ENCODE measurements at regions not wholly inside any gene's neighbourhood (a gene's known extent, or its start where the extent isn't known, plus 50 kb on each side); places are given as distances from the start of the nearest gene placed in this dataset.

DNA sequence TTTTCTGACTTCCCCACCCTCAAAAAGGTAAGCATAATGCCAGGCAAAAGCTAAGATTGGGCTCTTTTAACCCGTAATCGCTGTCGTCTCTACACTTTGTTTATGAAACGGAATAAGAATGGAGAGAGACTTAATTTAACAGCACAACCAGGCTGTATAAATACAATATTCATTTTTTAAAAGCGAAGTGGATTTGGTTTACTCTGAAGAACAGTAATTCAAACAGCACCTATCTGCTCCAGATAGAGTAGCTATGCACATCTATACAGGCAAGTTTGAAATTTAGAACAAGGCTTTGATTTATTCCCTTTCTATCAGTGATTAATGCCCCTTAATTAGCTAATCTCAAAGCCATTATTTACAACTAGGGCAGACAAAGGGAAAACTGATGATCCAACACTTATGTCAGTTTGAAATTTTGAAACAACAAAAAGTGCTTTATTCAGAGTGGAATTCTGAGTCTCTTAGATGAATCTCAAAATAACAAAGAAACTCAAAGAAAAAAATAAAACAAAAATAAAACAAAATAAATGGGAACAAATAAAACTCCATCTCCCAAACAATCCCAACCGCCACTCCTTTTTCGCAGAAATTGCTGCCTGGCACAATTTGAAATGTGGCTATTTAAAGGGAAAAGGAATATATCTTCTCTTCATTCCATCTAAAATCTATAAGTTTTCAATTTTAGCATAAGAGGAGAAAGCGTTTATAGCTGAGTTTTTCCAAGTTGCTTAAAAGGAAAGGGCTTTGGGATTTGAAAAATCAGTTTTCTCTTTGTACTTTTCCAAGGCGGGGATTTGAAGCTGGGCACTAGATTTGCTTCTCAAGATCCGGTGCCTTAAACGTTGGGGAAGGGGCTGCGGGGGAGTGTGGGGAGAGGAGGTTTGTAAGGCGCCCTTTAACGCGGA lies 298.6 kb downstream of the PARP8 start:
- DNase-seq = no peak

DNA sequence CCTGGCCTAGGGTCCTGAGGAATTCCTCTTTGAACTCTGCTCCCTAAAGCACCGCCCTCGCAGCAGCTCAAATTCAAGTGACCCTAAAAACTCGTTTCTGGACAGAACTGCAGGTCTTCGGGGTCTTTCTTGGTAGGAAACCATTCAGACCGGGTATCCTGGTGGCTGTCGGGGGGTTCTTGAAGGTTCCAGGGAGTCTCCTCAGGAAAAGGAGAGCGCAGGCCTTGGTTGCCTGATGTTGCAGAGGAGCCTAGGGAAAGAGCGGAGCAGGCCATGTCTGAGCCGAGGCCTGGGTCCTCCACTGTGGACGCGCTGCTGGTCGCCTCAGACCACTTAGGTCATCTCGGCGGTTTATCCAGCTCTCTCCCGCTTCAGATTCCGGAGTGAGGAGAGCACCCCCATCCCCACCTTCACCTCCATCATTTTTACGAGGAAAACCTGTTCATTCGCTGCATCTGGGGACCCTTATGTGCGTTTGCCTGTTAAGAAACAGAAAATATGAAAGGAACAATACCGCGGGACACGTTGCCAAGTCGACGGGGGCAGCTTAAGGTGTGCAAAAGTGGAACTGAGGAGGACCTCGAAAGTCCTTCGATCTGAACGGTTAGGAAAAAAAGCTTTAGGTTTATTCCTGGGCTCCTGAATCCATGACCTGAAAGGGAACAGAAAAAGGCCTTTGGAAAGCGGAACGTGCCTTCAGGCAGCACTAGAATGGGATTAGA lies 299.4 kb downstream of the PARP8 start:
- DNase-seq = no peak

- no peak for DNase-seq
These were observed 300.6 kb downstream of the PARP8 start for GRCh38 chr5:50967009-50967562.

DNA sequence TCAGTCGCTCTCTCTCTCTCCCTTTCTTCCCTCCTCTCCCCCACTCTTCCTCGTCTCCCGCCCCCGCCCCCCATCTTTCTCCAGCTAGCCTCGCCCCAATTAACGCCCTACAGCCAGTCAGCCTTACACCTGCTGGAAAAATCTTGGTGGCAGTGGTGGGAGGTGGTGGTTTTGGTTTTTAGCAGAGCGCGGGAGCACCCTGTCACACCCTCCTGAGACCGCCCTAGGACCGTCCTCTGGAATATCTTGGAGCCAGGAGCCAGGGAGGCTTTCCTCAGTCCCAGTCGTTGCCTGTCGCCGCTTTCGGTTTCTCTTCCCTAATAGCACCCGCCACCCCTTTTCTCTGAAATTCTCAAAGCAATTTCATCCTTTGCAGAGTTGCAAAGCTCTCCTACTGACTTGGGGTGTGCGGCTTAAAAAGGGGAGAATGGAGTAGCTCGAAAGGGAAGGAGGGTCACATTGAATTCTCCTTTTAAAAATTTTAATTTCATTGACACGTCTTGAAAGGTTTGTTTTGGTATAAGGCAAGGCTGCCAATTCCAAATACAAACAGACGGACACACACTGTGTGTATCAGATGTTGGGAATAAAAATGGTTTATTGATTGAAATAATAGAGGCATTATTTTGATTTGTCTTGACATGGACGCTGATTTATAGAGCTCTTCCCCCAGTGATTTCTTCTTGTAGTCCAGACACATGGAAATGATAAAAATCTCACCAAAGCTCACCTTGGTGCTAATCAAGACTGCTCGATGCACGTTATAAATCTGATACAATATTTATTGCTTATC lies 301.3 kb downstream of the PARP8 start:
- no peak for DNase-seq

GRCh38 chr5:50968356-50969149 lies 302.1 kb downstream of the PARP8 start:
- DNase-seq = no peak

- DNase-seq = no peak
These were observed 303.0 kb downstream of the PARP8 start for GRCh38 chr5:50969151-50970031.

DNA sequence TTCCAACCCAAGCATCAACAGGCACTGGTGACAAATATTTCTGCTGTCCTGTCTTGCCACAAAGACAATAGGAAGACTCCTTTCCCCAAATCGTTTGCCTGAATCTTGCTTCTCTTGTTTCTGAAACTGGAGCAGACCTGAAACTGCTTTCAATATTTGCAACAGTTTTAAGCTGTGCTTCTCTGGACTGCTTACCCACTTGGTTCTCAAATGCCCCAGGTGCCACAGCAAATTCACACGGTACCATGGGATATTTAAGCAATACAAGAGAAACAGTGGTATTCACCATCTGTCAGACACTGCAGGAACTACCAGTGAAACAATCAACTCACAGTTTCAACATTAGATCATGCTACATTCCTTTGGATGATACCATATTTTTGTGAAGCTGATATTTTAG lies 309.4 kb downstream of the PARP8 start:
- no peak for DNase-seq

GRCh38 chr5:50978924-50979323 lies 312.5 kb downstream of the PARP8 start:
- DNase-seq = no peak

- no peak for DNase-seq
These were observed 318.2 kb downstream of the PARP8 start for GRCh38 chr5:50984640-50985039.

GRCh38 chr5:50990296-50990924 lies 324.0 kb downstream of the PARP8 start:
- no peak for DNase-seq

GRCh38 chr5:50995285-50995942 lies 329.0 kb downstream of the PARP8 start:
- DNase-seq = no peak

DNA sequence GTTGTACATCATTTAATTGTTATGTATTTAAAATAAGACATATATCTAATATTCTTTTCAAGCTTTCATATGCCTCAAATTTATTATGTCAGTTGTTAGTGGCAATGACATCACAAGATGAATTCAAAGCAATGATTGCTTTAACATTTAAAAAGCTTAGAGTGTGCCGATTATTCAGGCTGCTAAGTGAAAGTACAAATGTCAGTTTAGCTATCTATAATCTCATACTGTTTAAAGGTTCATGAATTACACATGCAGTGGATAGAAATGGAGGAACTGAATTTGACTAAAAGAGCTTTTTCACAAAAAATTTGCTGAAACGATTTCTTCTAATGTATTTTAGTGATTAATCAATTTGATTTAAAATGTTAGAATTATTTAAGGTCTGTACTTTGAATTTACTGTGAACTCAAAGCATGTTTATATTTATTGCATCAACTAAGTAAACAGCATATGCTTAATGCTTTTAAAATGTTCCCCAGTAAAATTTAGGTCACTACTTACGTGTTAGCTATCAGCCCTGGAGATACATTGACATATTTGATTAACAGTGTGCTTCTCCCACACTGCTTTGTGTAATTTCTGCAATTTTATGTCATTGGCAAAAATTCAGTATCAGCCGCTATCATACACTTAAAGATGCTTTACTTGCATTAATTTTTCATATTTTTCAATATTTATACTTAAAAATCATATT lies 334.9 kb downstream of the PARP8 start:
- DNase-seq = no peak

- DNase-seq = no peak
These were observed 335.9 kb downstream of the PARP8 start for GRCh38 chr5:51002368-51002767.

DNA sequence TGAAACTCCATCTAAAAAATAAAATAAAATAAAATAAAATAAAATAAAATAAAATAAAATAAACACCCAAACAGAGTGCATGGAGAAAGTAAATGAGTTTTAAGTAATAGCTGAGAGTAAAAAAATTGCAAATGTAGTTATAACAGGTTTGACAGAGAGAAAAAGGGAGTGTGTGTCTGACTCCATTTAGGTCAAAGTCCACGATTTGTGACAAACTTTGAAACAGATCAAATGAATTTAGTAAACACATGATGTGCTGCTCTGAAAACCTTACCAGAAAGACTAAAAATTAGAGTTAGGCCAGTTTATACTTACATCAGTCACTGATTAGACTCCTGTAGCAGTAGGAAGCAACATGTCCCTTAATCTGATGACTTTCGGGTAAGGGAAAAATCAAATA lies 346.6 kb downstream of the PARP8 start:
- DNase-seq = no peak

DNA sequence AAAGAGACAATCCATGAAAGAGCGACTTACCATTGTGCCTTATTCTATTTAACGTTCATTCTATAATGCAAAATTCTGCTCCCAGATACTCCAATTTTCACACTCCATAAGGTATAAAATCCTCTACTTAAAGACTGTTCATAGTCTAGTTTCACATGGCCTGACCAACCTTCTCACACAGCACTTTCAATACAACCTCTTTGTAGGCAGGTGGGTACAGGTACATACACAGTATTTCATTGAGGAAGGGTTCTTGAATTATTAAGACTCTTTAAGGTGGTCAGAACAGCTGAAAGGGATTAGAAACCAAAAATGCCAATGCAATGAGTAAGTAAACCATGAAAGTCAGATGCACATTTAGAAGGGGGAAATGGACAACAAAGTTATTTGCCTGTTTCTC lies 352.0 kb downstream of the PARP8 start:
- DNase-seq = no peak

- DNase-seq = no peak
These were observed 357.8 kb downstream of the PARP8 start for GRCh38 chr5:51024263-51024662.

- no peak for DNase-seq
These were observed 356.0 kb upstream of the ISL1 start for GRCh38 chr5:51027271-51027670.

GRCh38 chr5:51028394-51028793 lies 354.9 kb upstream of the ISL1 start:
- DNase-seq = no peak

- no peak for DNase-seq
These were observed 350.0 kb upstream of the ISL1 start for GRCh38 chr5:51033215-51033614.
